ENCODE measurements at regions not wholly inside any gene's neighbourhood (a gene's known extent, or its start where the extent isn't known, plus 50 kb on each side); places are given as distances from the start of the nearest gene placed in this dataset.

DNA sequence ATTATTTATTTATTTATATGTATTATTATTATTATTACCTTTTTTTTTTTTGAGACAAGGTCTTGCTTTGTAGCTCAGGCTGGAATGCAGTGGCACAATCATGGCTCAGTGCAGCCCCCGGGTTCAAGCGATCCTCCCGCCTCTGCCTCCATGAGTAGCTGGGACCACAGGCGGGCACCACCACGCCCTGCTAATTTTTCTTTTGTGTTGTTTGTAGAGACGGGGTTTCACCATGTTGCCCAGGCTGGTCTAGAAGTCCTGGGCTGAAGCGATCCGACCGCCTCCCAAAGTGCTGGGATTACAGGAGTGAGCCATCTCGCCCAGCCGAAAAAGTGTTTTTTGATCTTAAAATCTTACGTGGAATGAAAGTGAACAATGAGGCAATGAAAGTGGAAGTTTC is 79.4 kb upstream of the C1GALT1 start:
- TF ChIP-seq, protein P1, sequence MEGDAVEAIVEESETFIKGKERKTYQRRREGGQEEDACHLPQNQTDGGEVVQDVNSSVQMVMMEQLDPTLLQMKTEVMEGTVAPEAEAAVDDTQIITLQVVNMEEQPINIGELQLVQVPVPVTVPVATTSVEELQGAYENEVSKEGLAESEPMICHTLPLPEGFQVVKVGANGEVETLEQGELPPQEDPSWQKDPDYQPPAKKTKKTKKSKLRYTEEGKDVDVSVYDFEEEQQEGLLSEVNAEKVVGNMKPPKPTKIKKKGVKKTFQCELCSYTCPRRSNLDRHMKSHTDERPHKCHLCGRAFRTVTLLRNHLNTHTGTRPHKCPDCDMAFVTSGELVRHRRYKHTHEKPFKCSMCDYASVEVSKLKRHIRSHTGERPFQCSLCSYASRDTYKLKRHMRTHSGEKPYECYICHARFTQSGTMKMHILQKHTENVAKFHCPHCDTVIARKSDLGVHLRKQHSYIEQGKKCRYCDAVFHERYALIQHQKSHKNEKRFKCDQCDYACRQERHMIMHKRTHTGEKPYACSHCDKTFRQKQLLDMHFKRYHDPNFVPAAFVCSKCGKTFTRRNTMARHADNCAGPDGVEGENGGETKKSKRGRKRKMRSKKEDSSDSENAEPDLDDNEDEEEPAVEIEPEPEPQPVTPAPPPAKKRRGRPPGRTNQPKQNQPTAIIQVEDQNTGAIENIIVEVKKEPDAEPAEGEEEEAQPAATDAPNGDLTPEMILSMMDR (IDR thresholded peaks at IDR 0.05), result no peak
- no peak for DNase-seq (ENCODE audit: low spot score)
- Histone ChIP-seq H3K27ac (no peak overlapping the region), H3K4me3 (peak overlapping the region; percentile 19)

DNA sequence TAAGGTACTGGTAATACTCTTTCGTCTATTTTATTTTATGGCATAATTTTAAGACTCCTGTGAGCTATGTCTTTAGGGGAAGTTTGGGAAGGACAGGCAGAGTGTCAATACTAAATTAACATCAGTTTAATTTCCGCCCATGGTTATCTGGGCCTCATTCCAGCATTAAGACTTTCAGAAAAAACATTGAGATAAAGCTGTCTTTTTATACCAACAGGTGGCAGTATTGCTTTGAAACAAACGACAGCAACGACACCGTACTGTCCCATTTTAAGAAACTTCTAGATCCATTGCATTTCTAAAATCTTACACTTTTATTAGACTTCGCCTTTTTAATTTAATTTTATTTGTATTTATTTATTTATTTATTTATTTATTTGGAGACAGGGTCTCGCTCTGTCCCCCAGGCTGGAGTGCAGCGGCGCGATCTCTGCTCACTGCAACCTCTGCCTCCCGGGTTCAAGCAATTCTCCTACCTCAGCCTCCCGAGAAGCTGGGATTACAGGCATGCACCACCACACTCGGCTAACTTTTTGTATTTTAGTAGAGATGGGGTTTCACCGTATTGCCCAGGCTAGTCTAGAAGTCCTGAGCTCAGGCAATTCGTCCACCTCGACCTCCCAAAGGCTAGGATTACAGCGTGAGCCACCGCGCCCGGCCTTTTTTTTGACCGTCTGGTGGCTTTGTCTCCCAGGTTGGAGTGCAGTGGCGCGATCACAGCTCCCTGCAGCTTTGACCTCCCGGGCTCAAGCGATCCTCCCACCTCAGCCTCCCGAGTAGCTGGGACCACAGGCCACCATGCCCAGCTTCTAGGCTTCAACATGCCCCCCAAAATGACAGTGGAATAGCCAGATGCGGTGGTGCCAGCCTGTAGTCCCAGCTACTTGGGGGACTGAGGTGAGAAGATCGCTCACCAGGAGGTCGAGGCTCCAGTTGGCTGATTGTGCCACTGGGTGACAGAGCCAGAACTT is 78.7 kb upstream of the C1GALT1 start:
- peak overlapping the region; percentile 19 for H3K4me3 ChIP-seq
- DNase-seq (ENCODE audit: low spot score), result no peak
- no peak overlapping the region for H3K27ac ChIP-seq
- TF ChIP-seq, protein P1 (IDR thresholded peaks at IDR 0.05), result peak; percentile 39

DNA sequence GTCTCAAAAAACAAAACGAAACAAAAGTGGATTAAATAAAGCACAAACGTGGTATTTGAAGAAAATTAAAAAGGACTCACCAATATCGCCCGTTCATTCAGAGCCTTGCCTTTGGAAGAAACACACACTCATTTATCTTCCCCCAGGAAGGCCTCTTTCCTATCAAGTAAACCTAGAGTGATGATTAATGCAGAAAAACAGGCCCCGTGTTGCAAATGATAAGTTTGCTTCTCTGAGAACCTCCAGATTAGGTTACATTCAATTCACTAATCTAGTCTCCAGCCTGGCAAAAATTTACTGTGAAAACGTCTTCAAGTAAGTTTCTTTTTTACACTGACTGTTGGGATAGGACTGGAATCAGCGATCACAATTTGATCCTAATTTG is 78.0 kb upstream of the C1GALT1 start:
- DNase-seq (ENCODE audit: low spot score), result no peak
- Histone ChIP-seq H3K4me3 (no peak overlapping the region), H3K27ac (no peak overlapping the region)
- TF ChIP-seq, protein P1 (IDR thresholded peaks at IDR 0.05), result no peak

DNA sequence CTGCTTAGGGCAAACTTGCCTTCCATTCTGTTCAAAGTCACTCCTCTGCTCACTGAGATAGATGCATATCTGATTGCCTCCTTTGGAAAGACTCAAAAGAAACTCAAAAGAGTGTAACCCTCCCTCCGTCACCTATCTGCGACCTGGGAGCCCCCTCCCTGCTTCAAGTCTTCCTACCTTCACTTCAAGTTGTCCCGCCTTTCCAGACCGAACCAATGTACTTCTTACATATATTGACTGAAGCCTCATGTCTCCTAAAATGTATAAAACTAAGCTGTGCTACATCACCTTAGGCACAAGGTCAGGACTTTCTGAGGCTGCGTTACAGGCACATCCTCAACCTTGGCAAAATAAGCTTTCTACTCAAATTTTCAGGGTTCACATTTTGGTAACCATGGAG is 77.4 kb upstream of the C1GALT1 start:
- H3K4me3 ChIP-seq, result no peak overlapping the region
- no peak for DNase-seq (ENCODE audit: low spot score)
- TF ChIP-seq, protein P1 (IDR thresholded peaks at IDR 0.05), result no peak
- H3K27ac ChIP-seq, result no peak overlapping the region

DNA sequence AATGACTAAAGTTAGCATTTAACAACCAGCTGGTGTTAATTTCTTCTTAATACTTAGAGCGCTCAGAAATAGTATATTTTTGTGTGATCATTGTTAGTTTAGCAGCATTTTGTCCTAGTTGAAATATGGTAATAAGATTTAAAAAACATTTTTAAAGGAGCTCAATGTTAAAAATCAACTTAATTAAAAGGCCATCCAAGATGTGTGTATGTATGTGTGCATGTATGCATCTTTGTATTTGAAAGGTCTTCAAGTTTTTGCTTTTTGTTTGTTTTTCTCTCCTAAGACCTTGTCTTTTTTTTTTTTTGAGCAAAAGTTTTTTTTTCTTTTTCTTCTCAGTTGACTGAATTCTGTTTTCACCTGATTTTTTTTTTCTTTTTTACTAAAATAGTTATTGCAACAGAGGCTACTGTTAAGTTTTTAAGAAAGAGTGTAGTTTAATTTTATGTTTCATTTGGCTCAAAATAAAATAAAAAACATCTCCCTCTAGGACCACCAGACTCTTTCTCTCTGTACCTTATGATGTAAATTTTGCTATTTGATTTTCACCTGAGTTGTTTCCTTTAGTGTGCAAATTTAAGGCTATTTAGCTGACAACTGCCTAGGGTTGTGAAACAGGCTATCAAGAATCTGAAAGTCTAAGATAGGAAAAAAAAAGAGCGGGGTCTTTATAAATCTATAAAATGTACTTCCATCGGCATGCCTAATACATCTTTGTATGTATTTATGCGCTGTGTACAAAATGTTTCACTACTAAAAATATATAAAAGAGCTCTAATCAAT is 76.4 kb upstream of the C1GALT1 start:
- H3K4me3 ChIP-seq, result no peak overlapping the region
- no peak for DNase-seq (ENCODE audit: low spot score)
- TF ChIP-seq, protein P1 (IDR thresholded peaks at IDR 0.05), result no peak
- no peak overlapping the region for H3K27ac ChIP-seq

DNA sequence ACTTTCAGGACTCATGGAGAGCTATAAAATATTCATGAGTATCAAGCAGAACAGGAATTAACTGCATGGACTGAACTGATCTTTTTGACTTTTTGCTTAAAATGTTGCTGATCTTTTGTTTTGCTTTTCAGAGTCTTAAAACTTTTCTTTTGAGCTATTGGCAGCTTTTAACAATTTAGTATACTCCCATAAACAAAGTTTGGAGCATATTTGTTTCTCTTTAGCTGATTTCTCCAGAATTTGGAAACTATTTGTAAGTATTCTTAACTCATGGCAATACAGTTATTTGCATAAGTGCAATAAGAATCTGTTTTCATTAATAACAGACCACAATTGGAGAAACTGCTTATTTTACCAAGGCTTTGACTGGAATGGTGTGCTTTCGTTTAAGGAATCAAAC is 73.4 kb upstream of the C1GALT1 start:
- DNase-seq (ENCODE audit: low spot score), result no peak
- Histone ChIP-seq H3K27ac (no peak overlapping the region), H3K4me3 (no peak overlapping the region)
- TF ChIP-seq, protein P1 (IDR thresholded peaks at IDR 0.05), result no peak

Measured in coronary artery (tissue), 2 donors.